PC-3 (cell line): ENCODE measurements at regions not wholly inside any gene's neighbourhood (a gene's known extent, or its start where the extent isn't known, plus 50 kb on each side); places are given as distances from the start of the nearest gene placed in this dataset.

Experiments used
- ATAC-seq: fragments of 200-7000 bp; cut with Tn5 transposase; 2 replicates; pipeline ENCODE4 v1.9.1; 2020; ENCODE audit warnings: mild to moderate bottlenecking, moderate library complexity
- BruUV-seq: library from RNA; stranded (reverse); fragments of 400-500 nt; replicated peaks from 2 replicates; lab custom pipeline; 2021; lab: Mats Ljungman, UMichigan
- CTCF ChIA-PET: fragments of 300-600 bp; sonication (Branson Sonifier 250); formaldehyde crosslinking; loops from one replicate; lab custom pipeline; 2022; ENCODE audit warnings: antibody characterized with exemption; lab: Charles Lee
- POLR2A ChIA-PET: fragments of 300-600 bp; sonication (Branson Sonifier 250); formaldehyde crosslinking; loops from one replicate; lab custom pipeline; 2022; ENCODE audit warnings: antibody characterized with exemption; ENCODE audit not compliant: unreplicated experiment; lab: Charles Lee
- DNase-seq: peaks from one replicate; pipeline ENCODE4 v3.0.0-alpha.2; 2015
- H2AFZ ChIP-seq: fragments of 300-600 bp; sonication (generic); 2 replicates; pipeline ENCODE4 v1.6.0; 2016; ENCODE audit warnings: antibody characterized with exemption, low read length
- H3F3A ChIP-seq: fragments of 300-600 bp; sonication (generic); one replicate; pipeline ENCODE4 v1.6.0; 2017; ENCODE audit warnings: antibody characterized with exemption, low read length, control low read depth, mild to moderate bottlenecking; ENCODE audit not compliant: unreplicated experiment
- H3K27ac ChIP-seq: fragments of 300-600 bp; sonication (generic); 2 replicates; pipeline ENCODE4 v1.5.1; 2016; ENCODE audit warnings: mild to moderate bottlenecking, low read length
- H3K27me3 ChIP-seq: fragments of 300-600 bp; sonication (generic); 2 replicates; pipeline ENCODE4 v1.6.1; 2016; ENCODE audit warnings: low read length, mixed read lengths
- H3K36me3 ChIP-seq: fragments of 300-600 bp; sonication (generic); 2 replicates; pipeline ENCODE4 v1.6.1; 2016; ENCODE audit warnings: low read depth, mixed run types, low read length, mixed read lengths
- H3K4me1 ChIP-seq: fragments of 300-600 bp; sonication (generic); 2 replicates; pipeline ENCODE4 v1.5.1; 2016; ENCODE audit warnings: low read length; ENCODE audit not compliant: insufficient read depth
- H3K4me2 ChIP-seq: fragments of 300-600 bp; sonication (generic); 2 replicates; pipeline ENCODE4 v1.6.0; 2016; ENCODE audit warnings: low read length
- H3K4me3 ChIP-seq: fragments of 300-600 bp; sonication (generic); 2 replicates; pipeline ENCODE4 v1.5.1; 2016; ENCODE audit warnings: mild to moderate bottlenecking, low read length, mixed read lengths
- H3K79me2 ChIP-seq: fragments of 300-600 bp; sonication (generic); 2 replicates; pipeline ENCODE4 v1.6.1; 2017; ENCODE audit warnings: low read length, mixed read lengths
- H3K9ac ChIP-seq: fragments of 300-600 bp; sonication (generic); 2 replicates; pipeline ENCODE4 v1.6.0; 2016; ENCODE audit warnings: mild to moderate bottlenecking, low read length
- H3K9me2 ChIP-seq: fragments of 300-600 bp; sonication (generic); replicated peaks from 2 replicates; pipeline ENCODE4 v1.6.1; 2016; ENCODE audit warnings: mixed run types, low read length, mixed read lengths
- H3K9me3 ChIP-seq: fragments of 300-600 bp; sonication (generic); 2 replicates; pipeline ENCODE4 v1.6.1; 2016; ENCODE audit warnings: low read length, mixed read lengths
- H4K20me1 ChIP-seq: fragments of 300-600 bp; sonication (generic); 2 replicates; pipeline ENCODE4 v1.6.1; 2016; ENCODE audit warnings: low read length, mixed read lengths
- EZH2 ChIP-seq: fragments of 300-600 bp; sonication (generic); IDR thresholded peaks from one replicate; pipeline ENCODE4 v1.6.1; 2017; ENCODE audit warnings: antibody characterized with exemption, mild to moderate bottlenecking, low read length; ENCODE audit not compliant: unreplicated experiment
- EZH2phosphoT487 ChIP-seq: fragments of 300-600 bp; sonication (generic); IDR thresholded peaks from 2 replicates; pipeline ENCODE4 v1.6.1; 2018; ENCODE audit warnings: mild to moderate bottlenecking, antibody characterized with exemption, low read length, borderline replicate concordance
- intact Hi-C: fragments of 100-400 bp; cut with micrococcal nuclease; formaldehyde crosslinking; loops from 2 replicates; pipeline ENCODE4 v1.9.0; 2023
- TF ChIP-seq, protein P1 (sequence below): fragments of 300-600 bp; sonication (generic); conservative IDR thresholded peaks from 2 replicates; pipeline ENCODE4 v1.5.1; 2017; ENCODE audit warnings: antibody characterized with exemption, low read depth, mild to moderate bottlenecking, low read length

DNA sequence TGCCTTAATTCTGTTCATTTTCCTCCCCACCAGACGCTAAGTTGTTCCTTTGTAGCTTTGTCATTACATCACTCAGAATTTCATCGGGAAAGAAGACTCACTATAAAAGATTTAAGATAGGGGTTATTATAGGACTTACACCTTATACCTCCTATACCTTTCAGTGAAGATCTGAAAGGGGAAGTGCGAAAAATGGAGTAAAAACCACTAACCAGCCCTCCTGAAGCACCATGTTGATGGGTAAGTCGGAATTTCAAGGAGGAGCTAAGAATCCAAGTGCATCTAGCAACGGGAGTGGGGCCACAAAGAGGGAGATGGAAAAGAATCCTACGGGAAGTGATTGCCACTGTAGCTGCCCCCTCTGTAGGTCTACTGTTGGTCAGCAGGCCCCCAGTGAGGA is 119.1 kb upstream of the H2AZ1 start:
- ChIA-PET CTCF (no interaction called here), POLR2A (no interaction called here)
- no peaks in the 10 kb centered on the region for H3K36me3 ChIP-seq
- BruUV-seq = no TSS peak
- no peak overlapping the region for H3K4me2 ChIP-seq
- no peaks in the 10 kb centered on the region for H3K4me1 ChIP-seq
- intact Hi-C loops = loop anchor here (10.0 kb wide), 1 partner anchor 254 kb away; the partner anchor contains the start of gene DAPP1
- no peaks in the 10 kb centered on the region for H4K20me1 ChIP-seq
- H3K27ac ChIP-seq = no peak overlapping the region
- DNase-seq = no peak
- H3K9ac ChIP-seq = no peak overlapping the region
- no peaks in the 10 kb centered on the region for H3K9me3 ChIP-seq
- H3K4me3 ChIP-seq = no peak overlapping the region
- no peaks in the 10 kb centered on the region for H3K27me3 ChIP-seq
- no peak for TF ChIP-seq EZH2phosphoT487
- no peak for TF ChIP-seq EZH2
- TF ChIP-seq, protein P1, sequence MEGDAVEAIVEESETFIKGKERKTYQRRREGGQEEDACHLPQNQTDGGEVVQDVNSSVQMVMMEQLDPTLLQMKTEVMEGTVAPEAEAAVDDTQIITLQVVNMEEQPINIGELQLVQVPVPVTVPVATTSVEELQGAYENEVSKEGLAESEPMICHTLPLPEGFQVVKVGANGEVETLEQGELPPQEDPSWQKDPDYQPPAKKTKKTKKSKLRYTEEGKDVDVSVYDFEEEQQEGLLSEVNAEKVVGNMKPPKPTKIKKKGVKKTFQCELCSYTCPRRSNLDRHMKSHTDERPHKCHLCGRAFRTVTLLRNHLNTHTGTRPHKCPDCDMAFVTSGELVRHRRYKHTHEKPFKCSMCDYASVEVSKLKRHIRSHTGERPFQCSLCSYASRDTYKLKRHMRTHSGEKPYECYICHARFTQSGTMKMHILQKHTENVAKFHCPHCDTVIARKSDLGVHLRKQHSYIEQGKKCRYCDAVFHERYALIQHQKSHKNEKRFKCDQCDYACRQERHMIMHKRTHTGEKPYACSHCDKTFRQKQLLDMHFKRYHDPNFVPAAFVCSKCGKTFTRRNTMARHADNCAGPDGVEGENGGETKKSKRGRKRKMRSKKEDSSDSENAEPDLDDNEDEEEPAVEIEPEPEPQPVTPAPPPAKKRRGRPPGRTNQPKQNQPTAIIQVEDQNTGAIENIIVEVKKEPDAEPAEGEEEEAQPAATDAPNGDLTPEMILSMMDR = no peak
- H2AFZ ChIP-seq = no peak overlapping the region
- H3K79me2 ChIP-seq = no peaks in the 10 kb centered on the region
- no peaks in the 10 kb centered on the region for H3K9me2 ChIP-seq
- H3F3A ChIP-seq = no peaks in the 10 kb centered on the region
- no peak for ATAC-seq

DNA sequence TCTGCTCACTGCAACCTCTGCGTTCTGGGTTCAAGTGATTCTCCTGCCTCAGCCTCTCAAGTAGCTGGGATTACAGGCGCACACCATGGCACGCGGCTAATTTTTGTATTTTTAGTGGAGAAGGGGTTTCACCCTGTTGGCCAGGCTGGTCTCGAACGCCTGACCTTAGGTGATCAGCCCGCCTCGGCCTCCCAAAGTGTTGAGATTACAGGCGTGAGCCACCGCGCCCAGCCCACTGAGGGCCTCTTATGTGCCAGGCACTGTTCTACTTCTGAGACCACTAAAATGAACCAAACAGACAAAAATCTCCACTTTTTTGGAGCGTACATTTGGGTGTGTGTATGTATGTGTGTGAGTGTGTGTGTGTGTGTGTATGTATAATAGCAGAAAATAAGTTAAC is 117.2 kb upstream of the H2AZ1 start:
- Histone ChIP-seq H3K9me2 (no peaks in the 10 kb centered on the region), H3K9me3 (no peaks in the 10 kb centered on the region), H2AFZ (no peak overlapping the region), H3K4me2 (no peak overlapping the region), H3K4me1 (peaks cover 15% of the 10 kb centered on the region), H3K36me3 (no peaks in the 10 kb centered on the region), H3F3A (no peaks in the 10 kb centered on the region), H3K9ac (no peak overlapping the region), H3K4me3 (no peak overlapping the region), H3K27ac (no peak overlapping the region), H3K79me2 (no peaks in the 10 kb centered on the region), H4K20me1 (no peaks in the 10 kb centered on the region), H3K27me3 (no peaks in the 10 kb centered on the region)
- DNase-seq = no peak
- CTCF ChIA-PET = no interaction called here
- ATAC-seq = no peak
- POLR2A ChIA-PET = no interaction called here
- TF ChIP-seq EZH2phosphoT487 (no peak), EZH2 (no peak)
- TF ChIP-seq, protein P1 = no peak
- no TSS peak for BruUV-seq
- intact Hi-C loops = loop anchor here (10.0 kb wide), 1 partner anchor 252 kb away; the partner anchor contains the start of gene DAPP1

DNA sequence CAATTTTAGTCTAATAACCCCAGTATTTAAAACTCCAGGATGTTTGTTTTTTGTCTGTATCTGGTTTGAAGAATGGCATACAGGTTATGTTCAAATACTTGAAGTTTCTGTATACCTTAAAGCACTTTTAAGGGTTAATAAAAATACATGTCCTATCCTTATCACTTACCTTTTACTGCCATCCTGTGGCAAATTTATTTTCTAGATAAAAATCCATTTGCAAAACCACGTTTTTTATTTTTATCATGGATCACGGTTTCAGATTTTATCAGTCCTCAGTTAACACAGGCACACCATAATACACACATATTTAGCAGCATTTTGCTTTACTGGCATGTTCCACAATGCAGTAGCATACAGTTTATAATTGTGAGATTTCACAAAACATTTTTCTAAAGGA is 113.3 kb upstream of the H2AZ1 start:
- Histone ChIP-seq H3K36me3 (no peaks in the 10 kb centered on the region), H3K4me2 (peak overlapping the region; percentile 49), H3K27ac (no peak overlapping the region), H3K27me3 (no peaks in the 10 kb centered on the region), H3K4me3 (no peak overlapping the region), H3K4me1 (peaks cover 25% of the 10 kb centered on the region), H2AFZ (peak overlapping the region; percentile 63; the same call in 1 of the 2 replicates), H3F3A (no peaks in the 10 kb centered on the region), H3K9me3 (no peaks in the 10 kb centered on the region), H4K20me1 (no peaks in the 10 kb centered on the region), H3K79me2 (no peaks in the 10 kb centered on the region), H3K9ac (no peak overlapping the region), H3K9me2 (no peaks in the 10 kb centered on the region)
- TF ChIP-seq EZH2 = no peak
- TF ChIP-seq, protein P1 = peak; percentile 59
- TF ChIP-seq EZH2phosphoT487 = no peak
- intact Hi-C loops = loop anchor here (2.0 to 10.0 kb wide), 5 partner anchors 46 to 501 kb away; partner anchors contain the start of genes DAPP1 and TRMT10A
- CTCF ChIA-PET = interaction anchor here (2.2 kb wide), 1 partner anchor 65 kb away, joined by 10 read pairs; no protein-coding TSS in a partner anchor
- peak; percentile 41 for DNase-seq
- no TSS peak for BruUV-seq
- ATAC-seq = no peak
- POLR2A ChIA-PET = no interaction called here
